GM21723 (cell line): ENCODE measurements at regions not wholly inside any gene's neighbourhood (a gene's known extent, or its start where the extent isn't known, plus 50 kb on each side); places are given as distances from the start of the nearest gene placed in this dataset.

ENCODE experiments used
- ATAC-seq: cut with Tn5 transposase; IDR thresholded peaks from one replicate; pipeline ENCODE4 v1.9.1; 2021; ENCODE audit warnings: mild to moderate bottlenecking, moderate library complexity; ENCODE audit not compliant: unreplicated experiment

GRCh38 chr9:89892920-89893319 is 288.1 kb downstream of the GADD45G start:
- no peak for ATAC-seq

- ATAC-seq = no peak
Measured at GRCh38 chr9:89893886-89894285, 289.1 kb downstream of the GADD45G start.

GRCh38 chr9:89896806-89897340 is 292.1 kb downstream of the GADD45G start:
- ATAC-seq = no peak

GRCh38 chr9:89899573-89899972 is 294.8 kb downstream of the GADD45G start:
- no peak for ATAC-seq

- ATAC-seq = no peak
Measured at GRCh38 chr9:89901920-89902319, 297.1 kb downstream of the GADD45G start.

- no peak for ATAC-seq
Measured at GRCh38 chr9:89902450-89903140, 297.8 kb downstream of the GADD45G start.

- ATAC-seq = no peak
Measured at GRCh38 chr9:89903141-89903475, 298.3 kb downstream of the GADD45G start.

GRCh38 chr9:89905606-89906338 is 301.0 kb downstream of the GADD45G start:
- no peak for ATAC-seq

GRCh38 chr9:89911721-89912604 is 307.2 kb downstream of the GADD45G start:
- ATAC-seq = no peak

- no peak for ATAC-seq
Measured at GRCh38 chr9:89912605-89912953, 307.8 kb downstream of the GADD45G start.

- ATAC-seq = no peak
Measured at GRCh38 chr9:89915187-89915586, 310.4 kb downstream of the GADD45G start.

GRCh38 chr9:89916001-89916597 is 311.3 kb downstream of the GADD45G start:
- ATAC-seq = no peak

GRCh38 chr9:89917861-89918260 is 313.0 kb downstream of the GADD45G start:
- ATAC-seq = no peak

- no peak for ATAC-seq
Measured at GRCh38 chr9:89919171-89919681, 314.4 kb downstream of the GADD45G start.

GRCh38 chr9:89920131-89920530 is 315.3 kb downstream of the GADD45G start:
- no peak for ATAC-seq

- ATAC-seq = no peak
Measured at GRCh38 chr9:89920951-89921350, 316.1 kb downstream of the GADD45G start.

- no peak for ATAC-seq
Measured at GRCh38 chr9:89922099-89922498, 317.3 kb downstream of the GADD45G start.

- no peak for ATAC-seq
Measured at GRCh38 chr9:89923174-89923573, 318.4 kb downstream of the GADD45G start.

- no peak for ATAC-seq
Measured at GRCh38 chr9:89923961-89924504, 319.2 kb downstream of the GADD45G start.

GRCh38 chr9:89924611-89925010 is 319.8 kb downstream of the GADD45G start:
- ATAC-seq = no peak

- ATAC-seq = no peak
Measured at GRCh38 chr9:89926167-89926566, 321.4 kb downstream of the GADD45G start.
